Non-pigmented ciliary epithelial cell (primary cell): ENCODE measurements at regions not wholly inside any gene's neighbourhood (a gene's known extent, or its start where the extent isn't known, plus 50 kb on each side); places are given as distances from the start of the nearest gene placed in this dataset.
"Not testable (repeated sequence)": the region's sequence is repeated elsewhere in the genome, so short reads cannot be mapped to it uniquely, and the experiment has no call there.

Source experiments
- DNase-seq: peaks from one replicate; pipeline ENCODE4 v3.0.0-alpha.2; 2010; ENCODE audit warnings: low read depth

DNA sequence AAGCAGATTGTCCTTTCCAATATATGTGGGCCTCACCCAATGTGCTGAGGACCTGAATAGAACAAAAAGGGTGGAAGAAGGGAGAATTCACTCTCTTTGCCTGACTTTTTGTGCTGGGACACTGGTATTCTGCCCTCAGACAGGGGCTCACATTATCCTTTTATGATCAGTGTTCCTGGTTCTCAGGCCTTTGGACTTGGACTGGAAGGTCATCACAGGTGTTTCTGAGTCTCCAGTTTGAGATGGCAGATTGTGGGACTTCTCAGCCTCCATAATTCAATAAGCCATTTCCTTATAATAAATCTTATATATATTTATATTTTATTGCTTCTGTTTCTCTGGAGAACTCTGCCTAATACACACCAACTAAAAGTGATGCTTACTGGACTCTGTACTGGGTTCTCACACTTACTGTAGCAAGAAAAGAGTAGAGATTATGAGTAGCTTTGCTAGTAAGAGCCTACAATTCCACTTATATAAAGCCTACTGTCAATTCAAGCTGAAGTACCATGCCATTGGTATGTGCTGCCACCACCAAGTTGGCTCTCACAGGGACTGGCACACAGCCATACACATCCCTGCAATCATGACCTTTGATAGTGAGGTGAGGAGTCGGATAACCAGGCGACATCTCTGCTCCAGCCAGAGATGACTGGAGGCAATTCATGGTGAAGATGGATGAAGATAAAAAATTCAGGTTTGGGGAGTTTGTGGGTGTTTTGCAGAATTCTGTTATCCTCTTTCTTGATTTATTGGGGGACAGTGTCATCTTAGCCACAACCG, 130.7 kb upstream of the NR3C1 start:
- DNase-seq = no peak

DNA sequence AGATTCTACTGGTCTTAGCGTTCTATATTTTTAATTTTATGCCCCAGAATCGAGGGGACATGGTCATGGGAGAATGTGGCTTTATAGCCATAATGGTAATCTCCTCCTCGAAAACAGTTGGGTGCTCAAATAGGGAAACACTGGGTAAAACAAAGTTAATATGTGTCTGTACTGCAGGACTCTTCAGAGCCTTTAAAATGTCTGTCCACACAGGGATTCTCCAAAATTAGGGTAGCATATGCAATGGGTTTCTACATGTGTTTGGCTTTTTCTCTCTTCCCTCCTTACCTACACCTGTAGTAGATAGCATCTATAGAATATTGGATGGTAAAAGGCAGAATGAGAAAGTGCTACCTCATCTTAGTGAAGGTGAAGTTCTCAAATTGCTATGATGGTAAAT, 130.0 kb upstream of the NR3C1 start:
- no peak for DNase-seq

DNA sequence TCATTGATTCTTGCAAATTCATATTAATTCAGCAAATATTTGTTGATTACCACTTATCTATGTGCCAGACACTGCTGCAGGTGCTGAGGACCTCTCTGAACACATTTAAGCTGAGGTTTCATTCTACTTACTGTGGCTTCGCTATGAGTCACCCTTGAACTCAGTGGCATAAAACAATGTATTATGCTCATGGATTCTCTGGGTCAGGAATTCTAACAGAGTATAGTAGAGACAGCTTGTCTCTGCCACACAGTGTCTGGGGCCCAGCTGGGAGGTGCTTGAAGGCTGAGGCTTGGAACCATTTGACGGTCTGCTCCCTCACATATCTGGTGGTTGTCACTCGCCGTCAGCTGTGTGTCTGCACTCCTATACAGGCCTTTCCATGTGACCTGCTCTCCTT, 124.3 kb upstream of the NR3C1 start:
- no peak for DNase-seq

DNA sequence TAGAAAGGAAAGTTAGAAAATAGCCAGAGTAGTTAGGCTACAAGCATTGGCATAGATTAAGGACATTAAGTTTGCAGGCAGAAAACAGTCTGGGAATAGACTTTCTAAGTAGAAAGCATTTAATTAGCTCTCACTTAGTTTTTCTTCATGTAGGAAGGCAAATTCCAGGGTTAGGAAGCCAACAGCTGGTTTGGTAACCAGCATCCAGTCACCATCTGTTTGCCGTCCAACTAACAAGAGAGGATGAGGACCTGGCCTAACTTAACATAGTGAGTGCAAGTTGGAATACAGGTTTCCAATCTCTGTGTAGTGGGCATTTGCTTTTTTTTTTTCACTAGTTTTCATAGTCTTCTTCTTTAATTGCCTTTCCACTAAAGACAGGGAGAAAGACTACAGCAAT, 121.7 kb upstream of the NR3C1 start:
- no peak for DNase-seq

DNA sequence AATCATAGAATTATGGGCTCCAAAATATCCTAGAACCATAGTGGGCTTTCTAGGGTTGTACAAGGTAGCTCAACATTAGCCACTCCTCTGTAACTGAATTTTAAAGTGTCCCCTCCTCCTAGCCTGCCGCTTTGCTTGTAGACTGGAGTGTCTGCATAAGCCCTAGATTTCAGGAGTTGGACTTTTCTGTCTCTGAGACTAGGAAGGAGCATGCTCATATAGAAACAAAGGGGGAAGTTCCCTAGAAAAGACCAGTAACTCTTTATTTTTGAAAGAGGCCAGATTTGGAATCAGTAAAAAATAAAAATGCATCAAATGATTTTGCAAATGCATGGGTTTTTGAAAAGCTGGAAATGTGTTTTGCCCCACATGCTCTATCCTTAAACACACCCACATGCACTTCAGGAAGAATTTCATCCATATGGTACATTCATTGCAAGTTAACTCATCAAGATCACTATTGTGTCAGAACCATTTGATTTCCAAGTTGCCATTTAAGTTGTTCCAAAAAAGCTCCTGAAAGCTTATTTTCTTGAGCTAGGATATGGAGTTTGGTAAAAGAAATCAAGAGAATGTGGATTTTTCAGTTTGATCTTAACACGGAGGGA, 121.0 kb upstream of the NR3C1 start:
- DNase-seq = no peak

DNA sequence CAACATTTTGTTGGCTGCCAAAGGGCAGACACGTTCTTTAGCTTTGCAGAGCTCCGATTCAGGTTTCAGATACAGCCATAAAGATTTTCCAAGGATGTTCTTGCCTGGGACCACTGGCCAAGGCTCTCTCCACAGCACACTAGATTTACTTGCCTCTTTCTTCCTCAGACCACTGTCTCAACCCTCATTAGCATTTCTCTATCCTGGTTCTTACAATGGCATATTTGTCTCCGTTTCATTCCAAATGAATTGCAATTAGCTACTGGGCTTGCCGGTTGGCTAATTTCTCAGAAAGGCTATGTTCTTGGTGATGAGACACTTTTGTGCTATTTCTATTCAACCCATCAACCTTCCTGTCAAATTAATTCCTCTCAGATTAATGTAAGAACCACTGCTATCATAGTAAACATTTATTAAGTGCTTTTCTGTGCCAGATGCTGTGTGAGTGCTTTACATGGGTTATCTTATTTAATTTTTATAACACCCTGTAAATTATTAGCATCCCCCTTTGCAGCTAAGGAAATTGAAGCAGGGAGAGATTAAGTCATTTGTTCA, 118.4 kb upstream of the NR3C1 start:
- no peak for DNase-seq

DNA sequence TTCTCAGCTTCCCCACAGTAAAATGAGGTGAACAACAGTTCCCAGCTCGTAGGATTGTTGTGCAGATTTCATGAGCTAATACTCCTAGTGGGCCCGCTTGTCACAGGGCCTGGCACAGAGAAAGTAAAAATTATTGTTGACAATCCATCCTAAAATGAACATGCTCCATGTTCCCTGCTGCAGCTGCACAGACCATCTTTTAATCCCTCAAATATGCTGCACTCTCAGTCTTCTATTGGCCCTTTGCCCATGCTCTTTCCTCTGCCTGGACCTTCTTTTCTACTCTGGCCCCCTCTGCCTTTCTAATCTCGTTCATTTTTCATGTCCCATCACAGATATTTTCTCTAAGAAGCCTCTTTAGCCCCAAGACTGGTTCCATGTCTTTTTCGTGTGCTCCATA, 117.7 kb upstream of the NR3C1 start:
- no peak for DNase-seq

DNA sequence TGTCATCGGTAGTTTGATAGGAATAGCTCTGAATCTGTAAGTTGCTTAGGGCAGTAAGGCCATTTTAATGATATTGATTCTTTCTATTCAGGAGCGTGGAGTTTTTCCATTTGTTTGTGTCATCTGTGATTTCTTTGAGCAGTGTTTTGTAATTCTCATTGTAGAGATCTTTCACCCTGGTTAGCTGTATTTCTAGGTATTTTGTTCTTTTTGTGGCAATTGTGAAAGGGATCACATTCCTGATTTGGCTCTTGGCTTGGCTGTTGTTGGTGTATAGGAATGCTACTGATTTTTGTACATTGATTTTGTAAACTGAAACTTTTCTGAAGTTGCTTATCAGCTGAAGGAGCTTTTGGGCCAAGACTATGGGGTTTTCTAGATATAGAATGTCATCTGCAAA, 115.7 kb upstream of the NR3C1 start:
- not testable (repeated sequence) for DNase-seq

DNA sequence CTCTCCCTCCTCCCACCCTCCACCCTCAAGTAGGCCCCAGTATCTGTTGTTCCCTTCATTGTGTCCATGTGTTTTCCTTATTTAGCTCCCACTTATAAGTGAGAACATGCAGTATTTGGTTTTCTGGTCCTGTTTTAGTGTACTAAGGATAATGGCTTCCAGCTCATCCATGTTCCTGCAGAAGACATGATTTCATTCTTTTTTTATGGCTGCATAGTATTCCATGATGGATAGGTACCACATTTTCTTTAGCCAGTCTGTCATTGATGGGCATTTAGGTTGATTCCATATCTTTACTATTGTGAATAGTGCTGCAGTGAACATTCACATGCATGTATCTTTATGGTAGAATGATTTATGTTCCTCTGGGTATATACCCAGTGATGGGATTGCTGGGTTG, 114.3 kb upstream of the NR3C1 start:
- not testable (repeated sequence) for DNase-seq

DNA sequence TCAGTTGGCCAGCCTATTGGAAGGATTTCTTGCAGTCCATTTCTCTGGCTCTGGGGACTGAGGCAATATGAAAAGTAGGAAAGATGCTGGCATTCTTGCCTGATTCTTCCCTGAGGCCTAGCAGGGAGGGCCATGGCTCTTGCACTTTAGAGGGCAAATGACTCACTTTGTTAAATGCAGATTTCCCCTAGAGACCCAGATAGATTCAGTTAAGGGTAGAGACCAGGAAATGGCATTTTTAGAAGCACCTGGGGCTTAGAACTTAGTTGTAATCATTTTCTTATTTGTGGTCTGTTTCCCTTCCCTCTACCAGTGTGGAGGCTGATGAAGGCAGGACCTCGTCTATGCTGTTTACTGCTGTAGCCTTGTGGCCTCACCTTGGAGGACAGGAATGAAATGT, 112.8 kb upstream of the NR3C1 start:
- DNase-seq = no peak

DNA sequence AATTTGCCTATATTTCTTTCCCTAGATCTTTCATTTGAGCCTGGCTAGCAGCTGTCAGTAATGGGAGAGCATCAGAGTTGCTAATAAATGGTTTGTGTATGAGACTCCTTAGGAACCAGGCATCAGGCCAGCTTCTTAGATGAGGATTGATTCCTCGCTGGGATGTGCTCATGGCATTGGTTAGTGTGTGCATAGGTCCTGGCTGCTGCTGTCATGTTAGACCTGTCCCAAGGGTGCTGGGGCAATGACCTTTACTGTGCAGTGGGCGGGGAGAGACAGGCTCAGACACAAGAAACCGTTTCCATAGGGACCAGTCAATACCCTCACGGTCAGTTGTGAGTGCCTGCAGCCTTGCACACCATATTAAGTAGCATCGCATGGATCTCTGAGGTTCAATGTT, 112.3 kb upstream of the NR3C1 start:
- DNase-seq = no peak

DNA sequence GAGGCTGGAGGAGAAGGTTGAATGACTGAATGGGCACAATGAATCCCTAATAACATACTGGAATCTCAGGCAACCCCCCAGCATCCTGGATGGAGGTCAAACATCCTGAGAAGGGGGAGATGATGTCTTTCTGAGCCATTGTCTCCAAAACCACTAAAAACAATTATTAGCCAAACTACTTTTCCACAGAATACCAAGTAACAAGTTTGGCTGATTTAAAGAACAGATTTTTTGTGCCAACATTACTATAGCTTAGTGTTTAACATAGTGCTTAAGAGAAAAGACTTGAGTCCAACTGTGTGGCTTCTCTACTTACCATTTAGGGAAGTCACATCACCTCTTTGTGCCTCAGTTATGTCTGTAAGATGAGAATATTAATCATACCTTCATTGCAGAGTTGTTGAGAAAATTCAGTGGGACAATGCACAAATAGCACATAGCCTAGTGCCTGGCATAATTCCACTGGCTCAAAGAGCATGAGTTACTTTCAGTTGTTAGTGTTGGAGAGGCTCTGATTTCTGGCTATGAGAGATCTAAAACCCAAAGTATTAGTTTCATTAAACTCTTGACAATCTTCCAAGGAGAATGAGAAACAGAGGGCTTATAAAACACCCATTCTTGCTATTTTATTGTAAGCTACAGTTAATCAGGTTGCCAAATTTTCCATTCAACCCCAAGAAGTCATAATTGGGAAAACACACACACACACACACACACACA, 111.3 kb upstream of the NR3C1 start:
- no peak for DNase-seq

DNA sequence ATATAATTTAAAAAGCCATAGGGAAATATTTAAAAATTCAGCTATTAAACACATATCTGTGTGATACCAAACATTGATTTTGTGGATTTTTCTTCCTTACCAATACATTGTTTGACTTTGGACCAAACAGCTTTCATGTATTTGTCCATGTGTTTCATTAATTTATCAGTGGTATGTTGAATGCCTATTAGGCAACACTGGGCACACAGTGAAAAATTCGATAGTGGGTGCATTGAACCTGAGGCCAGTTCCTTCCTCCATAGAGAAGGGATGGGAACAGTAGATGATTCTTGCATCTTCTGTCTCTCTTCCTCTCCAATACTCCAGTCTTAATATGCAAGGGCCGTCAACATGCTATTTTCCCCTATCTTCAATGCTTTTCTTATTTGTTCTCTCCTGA, 110.2 kb upstream of the NR3C1 start:
- DNase-seq = no peak

DNA sequence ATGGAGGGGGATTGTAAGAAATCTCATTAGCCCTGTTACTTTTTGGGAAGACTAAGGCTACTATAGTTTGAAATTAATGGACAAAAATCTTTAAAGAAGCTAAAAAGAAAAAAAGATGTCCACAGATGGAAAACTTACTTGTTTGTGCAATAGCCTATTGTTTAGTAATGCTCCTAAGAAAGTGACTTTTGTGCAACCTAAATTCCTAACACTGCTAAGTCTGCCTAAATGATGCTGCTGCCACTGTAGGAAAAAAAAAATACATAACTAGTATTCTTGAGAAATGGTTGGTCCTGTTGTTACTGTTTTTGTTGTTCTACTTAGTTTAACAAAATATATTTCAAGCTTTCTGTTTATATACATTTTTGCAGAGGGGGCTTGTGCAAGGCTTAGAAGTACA, 108.2 kb upstream of the NR3C1 start:
- no peak for DNase-seq

DNA sequence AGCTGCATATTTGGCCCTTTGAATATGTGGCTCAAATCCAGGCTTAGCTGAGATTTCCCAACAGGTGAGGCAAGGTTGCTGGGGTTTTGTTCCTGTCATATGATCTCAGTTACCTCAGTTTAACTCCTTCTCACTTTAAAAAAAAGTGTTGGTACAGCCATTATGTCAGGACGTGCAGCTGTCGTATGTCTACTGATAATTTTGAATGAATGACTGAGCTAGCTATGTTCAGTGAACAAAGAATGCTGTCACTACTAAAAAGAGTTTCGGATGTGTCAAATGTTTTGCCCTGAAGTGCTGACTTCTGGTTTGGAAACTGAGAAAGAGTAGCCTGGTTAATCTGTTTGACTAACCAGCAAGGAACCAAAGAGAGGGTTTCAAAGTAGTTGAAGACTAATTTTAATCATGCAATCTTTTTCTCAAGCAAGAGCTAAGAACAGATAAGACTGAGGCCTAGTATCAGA, 106.3 kb upstream of the NR3C1 start:
- no peak for DNase-seq

DNA sequence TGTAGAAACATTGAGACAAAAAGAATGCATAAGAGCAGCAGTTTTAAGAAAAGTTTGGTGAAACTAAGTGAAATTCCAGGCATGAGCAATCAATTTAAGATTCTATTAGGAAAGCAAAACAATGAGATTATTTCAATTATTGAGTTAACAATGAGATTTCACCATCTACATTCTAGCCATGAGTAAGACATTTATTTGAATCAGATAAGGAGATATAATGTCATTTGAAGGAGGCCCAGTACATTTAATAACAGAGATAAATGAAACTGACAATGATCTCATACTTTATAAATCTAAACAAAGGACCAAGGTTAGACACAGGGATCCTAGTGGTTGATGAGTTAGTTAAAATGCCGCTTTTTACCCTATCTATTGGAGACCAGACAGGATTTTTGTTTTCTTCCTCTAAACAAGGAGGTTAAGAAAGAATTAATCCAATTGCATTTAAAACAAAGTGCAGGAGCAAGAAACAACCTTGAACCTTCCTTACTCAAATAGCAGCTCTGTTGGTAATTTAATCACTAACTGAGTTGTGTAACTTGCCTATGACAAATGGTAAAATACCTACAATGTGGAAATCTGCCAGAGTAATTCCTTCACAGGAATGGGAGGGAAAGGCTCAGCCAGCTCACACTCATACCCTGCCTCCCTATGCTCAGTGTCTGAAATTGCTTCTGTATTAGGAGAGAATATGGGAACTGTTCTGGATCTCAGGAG, 103.5 kb upstream of the NR3C1 start:
- peak; percentile 79 for DNase-seq

DNA sequence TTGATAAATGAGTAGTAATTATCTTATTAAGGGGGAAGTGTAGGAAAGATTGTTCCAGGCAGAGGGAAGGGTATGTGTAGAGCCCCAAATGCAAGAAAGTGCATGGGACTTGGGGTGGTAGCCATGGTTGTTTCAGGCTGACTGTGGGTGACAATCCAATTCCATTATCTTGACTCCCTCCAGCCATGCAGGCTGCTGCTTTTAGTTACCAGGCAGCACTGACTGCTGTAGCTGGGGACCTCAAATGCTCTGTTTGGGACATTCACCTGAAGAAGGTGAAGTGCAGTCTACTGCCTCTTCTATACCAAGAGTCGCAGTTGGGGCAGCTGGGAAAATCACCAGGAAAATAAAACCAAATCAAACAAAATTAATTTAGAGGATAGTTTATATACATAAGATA, 102.4 kb upstream of the NR3C1 start:
- no peak for DNase-seq

DNA sequence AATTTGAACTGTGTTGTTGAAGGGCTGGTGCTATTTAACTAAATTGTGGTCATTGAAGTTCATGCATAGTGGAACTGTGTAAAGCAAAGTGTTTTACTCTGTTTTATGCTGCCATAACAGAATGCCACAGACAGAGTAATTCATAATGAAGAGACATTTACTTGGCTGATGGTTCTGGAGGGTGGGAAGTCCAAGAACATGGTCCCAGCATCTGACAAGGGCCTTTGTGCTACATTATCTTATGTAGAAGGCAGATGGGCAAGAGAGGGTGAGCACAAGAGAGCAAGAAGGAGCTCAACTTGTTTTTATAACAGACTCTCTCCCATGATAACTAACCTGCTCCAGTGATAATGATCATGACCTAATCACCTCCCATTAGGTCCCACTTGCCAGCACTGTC, 101.9 kb upstream of the NR3C1 start:
- no peak for DNase-seq

DNA sequence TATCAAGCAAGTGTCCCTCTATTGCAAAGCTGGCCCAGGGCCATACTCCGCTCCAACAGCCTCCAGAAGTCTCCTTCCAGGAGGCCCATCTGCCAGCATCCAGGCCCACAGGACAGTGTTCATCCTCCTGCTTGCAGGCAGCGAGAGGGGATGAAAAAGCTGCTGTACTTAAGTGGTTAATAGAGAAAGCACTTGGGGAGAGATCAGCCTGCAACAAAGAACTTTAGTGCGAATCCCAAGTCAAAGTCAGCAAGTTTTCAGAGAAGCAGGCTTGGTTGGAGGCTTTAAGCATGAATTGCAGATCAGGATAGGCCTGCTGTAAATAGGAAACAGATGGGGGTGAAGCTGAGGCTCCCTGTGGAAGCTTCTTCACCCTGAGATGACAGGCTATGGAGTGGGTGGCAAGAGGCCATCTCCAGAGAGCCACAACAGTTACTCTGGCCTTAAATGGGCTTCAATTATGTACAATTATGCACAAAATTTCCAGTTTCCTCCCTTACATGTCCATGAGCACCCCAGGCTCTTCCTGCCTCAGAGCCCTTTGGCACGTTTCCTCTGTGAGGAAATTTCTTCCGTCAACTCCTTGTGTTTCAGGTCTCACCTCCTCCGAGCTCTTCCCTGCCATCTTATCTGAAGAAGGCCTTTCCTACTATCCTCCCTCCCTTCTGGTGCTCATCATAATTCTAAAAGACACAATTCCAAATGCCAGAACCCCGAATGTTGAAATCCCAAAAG, 98.0 kb upstream of the NR3C1 start:
- DNase-seq = no peak

DNA sequence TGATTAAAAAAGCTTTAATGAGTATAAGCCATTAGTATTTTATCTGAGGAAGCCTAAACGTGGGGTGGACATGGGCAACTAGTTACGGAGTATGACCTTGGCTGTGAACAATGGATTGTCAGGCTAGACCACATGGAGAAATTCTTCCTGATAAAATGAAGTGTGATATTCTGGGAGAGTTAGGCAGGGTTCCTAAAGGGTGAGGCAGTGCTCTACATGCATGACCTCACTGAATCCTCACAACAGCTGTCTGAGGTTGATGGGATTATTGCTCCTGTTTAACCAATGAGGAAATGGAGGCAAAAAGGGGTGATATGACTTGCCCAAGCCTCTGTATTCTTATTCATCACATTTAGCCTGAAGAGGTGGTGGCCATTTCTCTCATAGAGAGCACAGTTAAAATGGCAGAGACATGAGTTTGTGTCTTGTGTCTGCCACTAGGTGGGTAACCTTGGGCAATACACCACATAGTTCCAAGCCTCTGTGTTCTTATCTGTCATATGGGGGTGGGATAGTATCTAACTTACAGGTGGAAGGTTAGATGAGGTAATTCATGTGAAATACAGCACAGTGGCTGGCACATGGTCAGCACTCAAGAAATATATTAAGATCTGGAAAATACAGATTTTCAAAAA, 96.1 kb upstream of the NR3C1 start:
- DNase-seq = no peak

DNA sequence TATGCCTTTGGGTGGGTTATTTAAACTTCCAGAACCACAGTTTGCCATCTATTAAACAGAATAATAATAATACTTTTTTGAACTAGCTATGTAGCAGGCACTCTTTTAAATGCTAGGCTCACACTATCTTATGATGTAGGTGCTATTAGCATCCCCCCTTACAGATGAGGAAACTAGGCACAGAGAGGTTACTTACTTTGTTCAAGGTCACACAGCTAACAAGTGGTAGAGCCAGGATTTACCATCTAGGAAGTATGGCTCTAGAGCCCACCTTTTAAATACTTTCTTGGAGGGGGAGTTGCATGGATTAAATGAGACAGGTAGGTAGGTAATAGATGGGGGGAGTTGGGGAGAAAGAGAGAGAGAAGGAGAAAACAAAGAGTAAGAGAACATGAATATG, 95.3 kb upstream of the NR3C1 start:
- DNase-seq = no peak
